ENCODE measurements at regions not wholly inside any gene's neighbourhood (a gene's known extent, or its start where the extent isn't known, plus 50 kb on each side); places are given as distances from the start of the nearest gene placed in this dataset.
A peak's percentile ranks its signal among the peaks of the same experiment; 100 is the strongest.

- no peak for DNase-seq
Observed at GRCh38 chr1:29657816-29658215, 421.5 kb downstream of the PTPRU start.

- DNase-seq: peak; percentile 26
Observed at GRCh38 chr1:29655945-29656850, 419.9 kb downstream of the PTPRU start.

GRCh38 chr1:29655145-29655544, 418.8 kb downstream of the PTPRU start:
- no peak for DNase-seq

- DNase-seq: no peak
Observed at GRCh38 chr1:29653886-29654450, 417.6 kb downstream of the PTPRU start.

- no peak for DNase-seq
Observed at GRCh38 chr1:29653034-29653810, 416.9 kb downstream of the PTPRU start.

- DNase-seq: no peak
Observed at GRCh38 chr1:29651684-29652665, 415.7 kb downstream of the PTPRU start.

GRCh38 chr1:29651246-29651645, 414.9 kb downstream of the PTPRU start:
- DNase-seq: no peak

- DNase-seq: no peak
Observed at GRCh38 chr1:29650476-29650875, 414.2 kb downstream of the PTPRU start.

GRCh38 chr1:29650041-29650400, 413.7 kb downstream of the PTPRU start:
- no peak for DNase-seq

- DNase-seq: peak; percentile 91
Observed at GRCh38 chr1:29649189-29650040, 413.1 kb downstream of the PTPRU start.

- DNase-seq: no peak
Observed at GRCh38 chr1:29648798-29649188, 412.5 kb downstream of the PTPRU start.

GRCh38 chr1:29648026-29648425, 411.7 kb downstream of the PTPRU start:
- DNase-seq: no peak

GRCh38 chr1:29647581-29647980, 411.3 kb downstream of the PTPRU start:
- no peak for DNase-seq

- peak; percentile 88 for DNase-seq
Observed at GRCh38 chr1:29646161-29646775, 409.9 kb downstream of the PTPRU start.

- DNase-seq: no peak
Observed at GRCh38 chr1:29645586-29645985, 409.3 kb downstream of the PTPRU start.

- DNase-seq: no peak
Observed at GRCh38 chr1:29644812-29645211, 408.5 kb downstream of the PTPRU start.

GRCh38 chr1:29643838-29644440, 407.6 kb downstream of the PTPRU start:
- no peak for DNase-seq

- DNase-seq: no peak
Observed at GRCh38 chr1:29643281-29643680, 407.0 kb downstream of the PTPRU start.

- no peak for DNase-seq
Observed at GRCh38 chr1:29642519-29642918, 406.2 kb downstream of the PTPRU start.

GRCh38 chr1:29641921-29642320, 405.6 kb downstream of the PTPRU start:
- no peak for DNase-seq

- DNase-seq: no peak
Observed at GRCh38 chr1:29640428-29640785, 404.1 kb downstream of the PTPRU start.
